GM12801 (cell line): ENCODE measurements at regions not wholly inside any gene's neighbourhood (a gene's known extent, or its start where the extent isn't known, plus 50 kb on each side); places are given as distances from the start of the nearest gene placed in this dataset.

Experiments used
- TF ChIP-seq, protein P1 (sequence below): IDR thresholded peaks from one replicate; pipeline ENCODE4 v1.5.1; 2011; ENCODE audit warnings: control low read depth; ENCODE audit not compliant: insufficient read length; ENCODE audit errors: extremely low read depth

DNA sequence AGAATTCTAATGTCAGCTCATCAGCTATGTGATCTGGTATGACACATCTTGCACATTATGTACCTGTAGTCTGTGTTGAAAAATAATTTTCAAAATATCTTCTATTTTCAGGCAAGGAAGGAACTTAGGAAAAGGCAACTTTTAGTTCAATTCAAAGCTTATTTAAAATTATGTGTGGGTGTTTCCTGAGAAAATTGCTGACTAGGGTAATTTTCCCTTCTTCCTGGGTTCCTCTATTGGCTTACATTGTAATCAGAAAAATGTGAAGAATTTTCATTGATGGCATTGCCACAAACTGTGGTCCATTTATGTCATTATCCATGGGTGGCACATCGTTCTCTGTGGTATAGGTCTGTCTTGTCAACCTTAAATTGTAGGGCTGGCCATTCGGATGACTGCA is 328.7 kb upstream of the SGCD start:
- TF ChIP-seq, protein P1, sequence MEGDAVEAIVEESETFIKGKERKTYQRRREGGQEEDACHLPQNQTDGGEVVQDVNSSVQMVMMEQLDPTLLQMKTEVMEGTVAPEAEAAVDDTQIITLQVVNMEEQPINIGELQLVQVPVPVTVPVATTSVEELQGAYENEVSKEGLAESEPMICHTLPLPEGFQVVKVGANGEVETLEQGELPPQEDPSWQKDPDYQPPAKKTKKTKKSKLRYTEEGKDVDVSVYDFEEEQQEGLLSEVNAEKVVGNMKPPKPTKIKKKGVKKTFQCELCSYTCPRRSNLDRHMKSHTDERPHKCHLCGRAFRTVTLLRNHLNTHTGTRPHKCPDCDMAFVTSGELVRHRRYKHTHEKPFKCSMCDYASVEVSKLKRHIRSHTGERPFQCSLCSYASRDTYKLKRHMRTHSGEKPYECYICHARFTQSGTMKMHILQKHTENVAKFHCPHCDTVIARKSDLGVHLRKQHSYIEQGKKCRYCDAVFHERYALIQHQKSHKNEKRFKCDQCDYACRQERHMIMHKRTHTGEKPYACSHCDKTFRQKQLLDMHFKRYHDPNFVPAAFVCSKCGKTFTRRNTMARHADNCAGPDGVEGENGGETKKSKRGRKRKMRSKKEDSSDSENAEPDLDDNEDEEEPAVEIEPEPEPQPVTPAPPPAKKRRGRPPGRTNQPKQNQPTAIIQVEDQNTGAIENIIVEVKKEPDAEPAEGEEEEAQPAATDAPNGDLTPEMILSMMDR: no peak

DNA sequence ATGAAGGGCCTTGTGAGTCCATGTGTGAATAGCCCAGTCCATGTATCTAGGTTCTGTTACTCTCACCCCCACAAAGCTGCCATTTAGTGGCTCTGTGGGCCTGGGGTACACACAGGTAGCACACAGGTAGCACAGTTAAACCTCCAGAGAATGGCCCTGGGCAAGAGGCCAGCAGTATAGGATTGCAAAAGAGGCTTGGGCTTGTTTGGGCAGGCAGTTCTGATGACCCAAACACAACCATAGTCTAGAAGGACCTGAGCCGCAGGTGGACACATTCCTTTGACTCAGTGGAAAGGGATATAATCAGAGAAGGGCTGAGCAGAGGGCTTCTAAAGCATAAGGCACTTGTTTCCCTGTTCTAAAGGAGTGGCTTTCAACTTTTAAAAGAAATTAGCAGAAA is 326.8 kb upstream of the SGCD start:
- TF ChIP-seq, protein P1: no peak

DNA sequence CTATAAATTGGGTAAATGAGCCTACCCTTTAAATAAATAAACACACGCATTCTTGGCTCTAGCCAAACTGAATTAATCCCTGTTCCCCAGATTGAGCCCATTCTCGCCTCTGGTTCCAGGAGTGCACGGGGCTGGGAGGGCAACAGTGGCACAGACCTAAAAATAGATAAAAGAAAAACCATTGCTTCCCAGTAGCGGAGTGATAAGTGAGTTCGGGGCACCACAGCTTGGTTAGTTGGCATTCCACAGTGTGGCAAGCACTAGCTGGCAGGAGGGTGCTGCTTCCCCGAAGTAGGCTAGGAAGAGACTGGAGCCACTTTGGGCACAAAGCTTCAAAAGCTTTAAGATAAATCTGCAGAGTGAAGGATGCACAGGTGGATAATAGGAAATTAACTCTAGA is 322.2 kb upstream of the SGCD start:
- TF ChIP-seq, protein P1: no peak

- TF ChIP-seq, protein P1: no peak
Measured at GRCh38 chr5:156006026-156006647, 320.8 kb upstream of the SGCD start.

DNA sequence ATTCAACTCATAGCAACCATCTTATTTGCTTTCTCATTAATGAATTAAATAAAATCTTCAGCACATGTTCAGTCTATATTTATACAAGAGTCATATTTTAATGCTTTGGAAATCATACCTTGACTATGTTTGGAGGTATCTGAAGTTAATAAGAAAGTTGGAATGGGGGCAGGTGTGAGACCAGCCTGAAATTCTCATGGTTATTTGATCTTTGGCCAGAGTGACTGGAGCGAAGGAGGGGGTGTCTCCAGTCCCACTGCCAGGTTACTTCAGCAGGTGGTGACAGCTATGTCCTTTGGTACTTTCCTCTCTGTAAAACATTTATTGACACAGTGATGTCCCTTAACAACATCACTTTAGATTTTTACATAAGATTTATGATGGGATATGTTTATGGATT is 318.1 kb upstream of the SGCD start:
- TF ChIP-seq, protein P1: no peak

DNA sequence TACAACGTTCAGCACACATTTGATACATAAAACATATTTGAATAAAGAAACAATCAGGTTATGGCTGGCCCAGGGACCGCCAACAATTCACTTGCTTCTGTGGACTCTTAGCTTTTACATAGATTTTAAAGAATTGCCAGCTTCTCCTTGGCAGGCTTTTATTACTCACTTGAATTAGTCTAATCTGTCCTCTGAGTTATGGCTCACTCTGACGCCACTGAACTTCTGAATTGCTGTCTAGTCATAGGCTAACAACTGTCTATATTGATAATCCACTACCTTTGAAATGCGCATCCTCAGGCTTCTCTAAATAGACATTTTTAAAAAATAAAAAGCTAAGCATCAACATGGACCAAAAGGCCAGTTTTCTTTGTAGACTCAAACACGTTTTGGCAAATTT is 317.4 kb upstream of the SGCD start:
- TF ChIP-seq, protein P1: no peak

DNA sequence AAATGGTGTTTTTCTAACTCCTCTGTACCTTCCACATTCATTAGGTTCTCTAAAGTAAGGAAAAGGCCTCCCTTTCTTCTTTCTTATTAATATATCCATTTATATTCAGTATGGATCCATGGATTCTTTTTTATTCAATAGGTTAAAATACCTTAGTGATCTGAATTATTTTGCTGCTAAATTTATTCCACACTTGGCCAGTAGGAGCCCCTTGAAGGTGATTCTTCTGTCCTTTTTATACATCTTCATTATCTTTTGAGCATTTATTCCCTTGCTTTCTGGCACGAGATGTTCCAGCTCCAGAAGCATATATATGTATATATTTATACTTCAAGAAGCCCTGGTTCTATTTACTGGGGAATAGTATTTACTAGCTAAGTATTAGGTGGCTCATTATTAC is 311.8 kb upstream of the SGCD start:
- TF ChIP-seq, protein P1: no peak
